ENCODE measurements at regions not wholly inside any gene's neighbourhood (a gene's known extent, or its start where the extent isn't known, plus 50 kb on each side); places are given as distances from the start of the nearest gene placed in this dataset.

- no peak overlapping the region for H3K27ac ChIP-seq (ENCODE audit: low read depth)
- DNase-seq (ENCODE audit: low spot score) = peak; percentile 52
- no peak overlapping the region for H2AFZ ChIP-seq
- no peak overlapping the region for H3K4me3 Mint-ChIP-seq
- no peak overlapping the region for H3K4me2 ChIP-seq
- peaks cover 94% of the 10 kb centered on the region for H3K9me3 Mint-ChIP-seq
- no peak for ATAC-seq
- H3K4me1 ChIP-seq (ENCODE audit: insufficient read depth) = no peaks in the 10 kb centered on the region
- no peaks in the 10 kb centered on the region for H3F3A ChIP-seq (replicated peaks; ENCODE audit: low read depth)
- no peaks in the 10 kb centered on the region for H4K20me1 ChIP-seq (replicated peaks; ENCODE audit: insufficient read depth)
- H3K36me3 ChIP-seq (ENCODE audit: insufficient read depth) = no peaks in the 10 kb centered on the region
- H3K27ac Mint-ChIP-seq = no peak overlapping the region
- no peaks in the 10 kb centered on the region for H3K27me3 ChIP-seq (ENCODE audit: insufficient read depth)
- H3K79me2 ChIP-seq (replicated peaks; ENCODE audit: insufficient read depth) = no peaks in the 10 kb centered on the region
- no peaks in the 10 kb centered on the region for H3K4me1 Mint-ChIP-seq
- no peaks in the 10 kb centered on the region for H3K9me2 ChIP-seq (ENCODE audit: insufficient read depth)
- no peak overlapping the region for H3K4me3 ChIP-seq
- peaks cover 33% of the 10 kb centered on the region for H3K36me3 Mint-ChIP-seq (ENCODE audit: low read depth)
- no peaks in the 10 kb centered on the region for H3K27me3 Mint-ChIP-seq (ENCODE audit: insufficient read depth, low read depth, poor library complexity)
- no peak for TF ChIP-seq JUNB (IDR thresholded peaks at IDR 0.05; ENCODE audit: unreplicated experiment)
- TF ChIP-seq CTCF (conservative IDR thresholded peaks at IDR 0.05; ENCODE audit: low read depth in 2 of 2) = peak; percentile 47 to 64
These were observed 580.1 kb upstream of the AUTS2 start for GRCh38 chr7:69018200-69018599.

- Histone ChIP-seq H4K20me1 (replicated peaks; ENCODE audit: insufficient read depth) (no peaks in the 10 kb centered on the region), H2AFZ (no peak overlapping the region), H3K4me3 (no peak overlapping the region), H3F3A (replicated peaks; ENCODE audit: low read depth) (no peaks in the 10 kb centered on the region), H3K4me1 (ENCODE audit: insufficient read depth) (no peaks in the 10 kb centered on the region), H3K9me2 (ENCODE audit: insufficient read depth) (no peaks in the 10 kb centered on the region), H3K79me2 (replicated peaks; ENCODE audit: insufficient read depth) (no peaks in the 10 kb centered on the region), H3K36me3 (ENCODE audit: insufficient read depth) (no peaks in the 10 kb centered on the region), H3K27me3 (ENCODE audit: insufficient read depth) (no peaks in the 10 kb centered on the region), H3K4me2 (no peak overlapping the region), H3K27ac (ENCODE audit: low read depth) (no peak overlapping the region)
- Mint-ChIP-seq H3K4me3 (no peak overlapping the region), H3K4me1 (no peaks in the 10 kb centered on the region), H3K27ac (no peak overlapping the region), H3K36me3 (ENCODE audit: low read depth) (peaks cover 34% of the 10 kb centered on the region), H3K9me3 (peaks cover 94% of the 10 kb centered on the region), H3K27me3 (ENCODE audit: insufficient read depth, low read depth, poor library complexity) (no peaks in the 10 kb centered on the region)
- ATAC-seq = no peak
- no peak for DNase-seq (ENCODE audit: low spot score)
- TF ChIP-seq NANOG (IDR thresholded peaks at IDR 0.05; ENCODE audit: borderline replicate concordance) = no peak
- TF ChIP-seq CTCF (conservative IDR thresholded peaks at IDR 0.05; ENCODE audit: low read depth in 2 of 2) = no peak
- no peak for TF ChIP-seq EZH2phosphoT487 (IDR thresholded peaks at IDR 0.05; ENCODE audit: unreplicated experiment)
- no peak for TF ChIP-seq POLR2AphosphoS5 (IDR thresholded peaks at IDR 0.05; ENCODE audit: low read depth)
- TF ChIP-seq EZH2 (IDR thresholded peaks at IDR 0.05; ENCODE audit: low read depth, unreplicated experiment) = no peak
- TF ChIP-seq ZNF331 (CRISPR knock-in tag; IDR thresholded peaks at IDR 0.05; ENCODE audit: low read depth) = no peak
- no peak for TF ChIP-seq ETS1 (IDR thresholded peaks at IDR 0.05)
- no peak for TF ChIP-seq ZNF114 (CRISPR knock-in tag; IDR thresholded peaks at IDR 0.05)
- TF ChIP-seq ZNF462 (CRISPR knock-in tag; IDR thresholded peaks at IDR 0.05) = no peak
- no peak for TF ChIP-seq JUNB (IDR thresholded peaks at IDR 0.05; ENCODE audit: unreplicated experiment)
- TF ChIP-seq STAT1 (IDR thresholded peaks at IDR 0.05; ENCODE audit: unreplicated experiment) = no peak
- TF ChIP-seq CREB1 (CRISPR knock-in tag; IDR thresholded peaks at IDR 0.05; ENCODE audit: low read depth) = no peak
These were observed 578.8 kb upstream of the AUTS2 start for GRCh38 chr7:69019437-69019836.
